ENCODE measurements at regions not wholly inside any gene's neighbourhood (a gene's known extent, or its start where the extent isn't known, plus 50 kb on each side); places are given as distances from the start of the nearest gene placed in this dataset.

GRCh38 chr21:27636656-27637055 lies 669.8 kb upstream of the ADAMTS5 start:
- DNase-seq (ENCODE audit: low spot score) = no peak

GRCh38 chr21:27633631-27634030 lies 666.7 kb upstream of the ADAMTS5 start:
- no peak for DNase-seq (ENCODE audit: low spot score)

GRCh38 chr21:27631471-27631870 lies 664.6 kb upstream of the ADAMTS5 start:
- DNase-seq (ENCODE audit: low spot score) = no peak

- DNase-seq (ENCODE audit: low spot score) = no peak
Observed at GRCh38 chr21:27622631-27623030, 655.7 kb upstream of the ADAMTS5 start.

GRCh38 chr21:27614231-27614630 lies 647.3 kb upstream of the ADAMTS5 start:
- no peak for DNase-seq (ENCODE audit: low spot score)

- DNase-seq (ENCODE audit: low spot score) = no peak
Observed at GRCh38 chr21:27606422-27606821, 639.5 kb upstream of the ADAMTS5 start.

- DNase-seq (ENCODE audit: low spot score) = no peak
Observed at GRCh38 chr21:27596196-27596595, 629.3 kb upstream of the ADAMTS5 start.

GRCh38 chr21:27595716-27596115 lies 628.8 kb upstream of the ADAMTS5 start:
- no peak for DNase-seq (ENCODE audit: low spot score)

- DNase-seq (ENCODE audit: low spot score) = no peak
Observed at GRCh38 chr21:27590271-27590670, 623.4 kb upstream of the ADAMTS5 start.

- DNase-seq (ENCODE audit: low spot score) = no peak
Observed at GRCh38 chr21:27589781-27590180, 622.9 kb upstream of the ADAMTS5 start.

- DNase-seq (ENCODE audit: low spot score) = no peak
Observed at GRCh38 chr21:27586986-27587385, 620.1 kb upstream of the ADAMTS5 start.

- no peak for DNase-seq (ENCODE audit: low spot score)
Observed at GRCh38 chr21:27586326-27586725, 619.4 kb upstream of the ADAMTS5 start.

- no peak for DNase-seq (ENCODE audit: low spot score)
Observed at GRCh38 chr21:27584256-27584655, 617.4 kb upstream of the ADAMTS5 start.

GRCh38 chr21:27582948-27583430 lies 616.1 kb upstream of the ADAMTS5 start:
- DNase-seq (ENCODE audit: low spot score) = no peak

GRCh38 chr21:27582246-27582947 lies 615.5 kb upstream of the ADAMTS5 start:
- DNase-seq (ENCODE audit: low spot score) = no peak

GRCh38 chr21:27581168-27581567 lies 614.3 kb upstream of the ADAMTS5 start:
- DNase-seq (ENCODE audit: low spot score) = no peak

- DNase-seq (ENCODE audit: low spot score) = no peak
Observed at GRCh38 chr21:27580276-27580675, 613.4 kb upstream of the ADAMTS5 start.

- DNase-seq (ENCODE audit: low spot score) = no peak
Observed at GRCh38 chr21:27578741-27579265, 611.9 kb upstream of the ADAMTS5 start.

- DNase-seq (ENCODE audit: low spot score) = no peak
Observed at GRCh38 chr21:27572696-27573095, 605.8 kb upstream of the ADAMTS5 start.

- DNase-seq (ENCODE audit: low spot score) = no peak
Observed at GRCh38 chr21:27571706-27572105, 604.8 kb upstream of the ADAMTS5 start.

- DNase-seq (ENCODE audit: low spot score) = no peak
Observed at GRCh38 chr21:27570306-27570868, 603.5 kb upstream of the ADAMTS5 start.

- no peak for DNase-seq (ENCODE audit: low spot score)
Observed at GRCh38 chr21:27569831-27570230, 602.9 kb upstream of the ADAMTS5 start.

GRCh38 chr21:27569091-27569490 lies 602.2 kb upstream of the ADAMTS5 start:
- DNase-seq (ENCODE audit: low spot score) = no peak

- no peak for DNase-seq (ENCODE audit: low spot score)
Observed at GRCh38 chr21:27567381-27567780, 600.5 kb upstream of the ADAMTS5 start.
